IMR-90 (cell line): ENCODE measurements at regions not wholly inside any gene's neighbourhood (a gene's known extent, or its start where the extent isn't known, plus 50 kb on each side); places are given as distances from the start of the nearest gene placed in this dataset.
A peak's percentile ranks its signal among the peaks of the same experiment; 100 is the strongest.
"Not testable (repeated sequence)": the region's sequence is repeated elsewhere in the genome, so short reads cannot be mapped to it uniquely, and the experiment has no call there.

Experiments
- ATAC-seq: fragments of 200-7000 bp; cut with Tn5 transposase; 2 replicates; pipeline ENCODE4 v1.9.1; 2020; ENCODE audit warnings: low read depth, mild to moderate bottlenecking, moderate library complexity
- BruUV-seq: library from RNA; stranded (reverse); fragments of 400-500 nt; replicated peaks from 2 replicates; lab custom pipeline; 2021; lab: Mats Ljungman, UMichigan
- CTCF ChIA-PET: fragments of 300-600 bp; formaldehyde crosslinking; extraction: SDS; loops from one replicate; lab custom pipeline; 2021; ENCODE audit warnings: antibody characterized with exemption; lab: Yijun Ruan, JAX
- POLR2A ChIA-PET: fragments of 300-600 bp; sonication (Branson Sonifier 250); formaldehyde crosslinking; loops from one replicate; lab custom pipeline; 2022; ENCODE audit warnings: antibody characterized with exemption; ENCODE audit not compliant: unreplicated experiment; lab: Charles Lee
- DNase-seq: peaks from one replicate; pipeline ENCODE4 v3.0.0; 2013
- H2AFZ ChIP-seq: replicated peaks from 2 replicates; pipeline ENCODE3; 2013; ENCODE audit warnings: low read length, mild to moderate bottlenecking; ENCODE audit not compliant: poor library complexity
- H2AK5ac ChIP-seq: 2 replicates; pipeline ENCODE4 v1.6.1; 2013; ENCODE audit warnings: low read depth, low read length, inconsistent platforms
- H2AK9ac ChIP-seq: replicated peaks from 2 replicates; pipeline ENCODE3; 2013; ENCODE audit warnings: mild to moderate bottlenecking, low read depth, low read length, moderate library complexity; ENCODE audit not compliant: poor library complexity
- H2BK120ac ChIP-seq: 2 replicates; pipeline ENCODE4 v1.6.1; 2013; ENCODE audit warnings: low read depth, low read length, inconsistent platforms
- H2BK15ac ChIP-seq: 3 replicates; pipeline ENCODE4 v1.6.1; 2013; ENCODE audit warnings: low read depth, low read length, inconsistent platforms
- H2BK20ac ChIP-seq: 2 replicates; pipeline ENCODE4 v1.6.1; 2013; ENCODE audit warnings: low read depth, mild to moderate bottlenecking, inconsistent platforms, low read length, moderate library complexity
- H2BK5ac ChIP-seq: 2 replicates; pipeline ENCODE4 v1.6.1; 2013; ENCODE audit warnings: mild to moderate bottlenecking, low read depth, low read length, inconsistent platforms; ENCODE audit not compliant: poor library complexity, severe bottlenecking
- H3K14ac ChIP-seq: replicated peaks from 2 replicates; pipeline ENCODE4 v1.6.1; 2013; ENCODE audit warnings: low read depth, low read length, inconsistent platforms
- H3K18ac ChIP-seq: 2 replicates; pipeline ENCODE4 v1.6.1; 2013; ENCODE audit warnings: low read depth, low read length, control low read depth
- H3K23ac ChIP-seq: 2 replicates; pipeline ENCODE4 v1.6.1; 2013; ENCODE audit warnings: low read depth, low read length, inconsistent platforms
- H3K27ac ChIP-seq: 2 replicates; pipeline ENCODE4 v1.5.1; 2013; ENCODE audit warnings: mild to moderate bottlenecking, control low read depth, low read length; ENCODE audit not compliant: insufficient read depth
- H3K27me3 ChIP-seq: 2 replicates; pipeline ENCODE4 v1.6.1; 2013; ENCODE audit warnings: low read length; ENCODE audit not compliant: control insufficient read depth, insufficient read depth
- H3K36me3 ChIP-seq: 2 replicates; pipeline ENCODE4 v1.6.1; 2013; ENCODE audit warnings: low read length, mixed read lengths; ENCODE audit not compliant: control insufficient read depth, insufficient read depth
- H3K4ac ChIP-seq: 2 replicates; pipeline ENCODE4 v1.6.1; 2013; ENCODE audit warnings: low read depth, low read length, inconsistent platforms
- H3K4me1 ChIP-seq: 2 replicates; pipeline ENCODE4 v1.6.1; 2013; ENCODE audit warnings: low read length, mixed read lengths; ENCODE audit not compliant: control insufficient read depth, insufficient read depth
- H3K4me2 ChIP-seq: 2 replicates; pipeline ENCODE4 v1.6.1; 2013; ENCODE audit warnings: low read depth, mild to moderate bottlenecking, control low read depth, low read length, moderate library complexity
- H3K4me3 ChIP-seq: 2 replicates; pipeline ENCODE4 v1.5.1; 2013; ENCODE audit warnings: low read depth, mild to moderate bottlenecking, control low read depth, low read length, moderate library complexity; ENCODE audit not compliant: insufficient read depth
- H3K56ac ChIP-seq: 2 replicates; pipeline ENCODE4 v1.6.1; 2013; ENCODE audit warnings: low read length, inconsistent platforms; ENCODE audit not compliant: insufficient read depth; ENCODE audit errors: extremely low read depth
- H3K79me1 ChIP-seq, 2 experiments: 2 replicates each; pipeline ENCODE4 v1.6.1; 2013; ENCODE audit warnings: low read length in 2 of 2, inconsistent platforms in 1 of 2, low read depth in 1 of 2
- H3K9ac ChIP-seq: 2 replicates; pipeline ENCODE4 v1.6.1; 2013; ENCODE audit warnings: low read depth, low read length, control low read depth
- H3K9me1 ChIP-seq: 2 replicates; pipeline ENCODE4 v1.6.1; 2013; ENCODE audit warnings: low read length, inconsistent platforms; ENCODE audit not compliant: insufficient read depth
- H3K9me3 ChIP-seq: 2 replicates; pipeline ENCODE4 v1.6.1; 2013; ENCODE audit warnings: low read length; ENCODE audit not compliant: control insufficient read depth, insufficient read depth
- H4K20me1 ChIP-seq: 2 replicates; pipeline ENCODE4 v1.6.1; 2013; ENCODE audit warnings: low read length, inconsistent platforms; ENCODE audit not compliant: insufficient read depth
- H4K5ac ChIP-seq: 2 replicates; pipeline ENCODE4 v1.6.1; 2013; ENCODE audit warnings: mild to moderate bottlenecking, low read depth, low read length, control low read depth
- H4K8ac ChIP-seq, 2 experiments: 2 replicates each; pipeline ENCODE4 v1.6.1; 2013; ENCODE audit warnings: low read depth in 2 of 2, low read length in 2 of 2, control low read depth in 1 of 2, inconsistent platforms in 1 of 2
- H4K91ac ChIP-seq: 2 replicates; pipeline ENCODE4 v1.6.1; 2013; ENCODE audit warnings: low read depth, low read length, inconsistent platforms; ENCODE audit not compliant: insufficient read depth
- WGBS, 2 experiments: methylation state at CpG; one replicate each; pipeline versions ENCODE4 v1.1.5 to v1.1.7; 2013; ENCODE audit warnings: missing lambda C conversion rate in 2 of 2; ENCODE audit not compliant: insufficient read length in 1 of 2; ENCODE audit errors: extremely low coverage in 2 of 2; 5-methylcytosine and 5-hydroxymethylcytosine counted together
- dilution Hi-C: fragments of 300-500 bp; cut with HindIII; formaldehyde crosslinking; loops from one replicate; pipeline ENCODE4 v1.14.3; 2018; ENCODE audit warnings: low sequenced_read_pairs; ENCODE audit not compliant: unreplicated experiment
- in situ Hi-C: fragments of 300-500 bp; cut with MboI; formaldehyde crosslinking; loops from 3 replicates; pipeline ENCODE4 v1.14.3; 2019; ENCODE audit warnings: low sequenced_read_pairs, inconsistent platforms, mixed read lengths
- intact Hi-C: fragments of 100-400 bp; cut with micrococcal nuclease; formaldehyde crosslinking; loops from 2 replicates; pipeline ENCODE4 v1.10.0; 2022

DNA sequence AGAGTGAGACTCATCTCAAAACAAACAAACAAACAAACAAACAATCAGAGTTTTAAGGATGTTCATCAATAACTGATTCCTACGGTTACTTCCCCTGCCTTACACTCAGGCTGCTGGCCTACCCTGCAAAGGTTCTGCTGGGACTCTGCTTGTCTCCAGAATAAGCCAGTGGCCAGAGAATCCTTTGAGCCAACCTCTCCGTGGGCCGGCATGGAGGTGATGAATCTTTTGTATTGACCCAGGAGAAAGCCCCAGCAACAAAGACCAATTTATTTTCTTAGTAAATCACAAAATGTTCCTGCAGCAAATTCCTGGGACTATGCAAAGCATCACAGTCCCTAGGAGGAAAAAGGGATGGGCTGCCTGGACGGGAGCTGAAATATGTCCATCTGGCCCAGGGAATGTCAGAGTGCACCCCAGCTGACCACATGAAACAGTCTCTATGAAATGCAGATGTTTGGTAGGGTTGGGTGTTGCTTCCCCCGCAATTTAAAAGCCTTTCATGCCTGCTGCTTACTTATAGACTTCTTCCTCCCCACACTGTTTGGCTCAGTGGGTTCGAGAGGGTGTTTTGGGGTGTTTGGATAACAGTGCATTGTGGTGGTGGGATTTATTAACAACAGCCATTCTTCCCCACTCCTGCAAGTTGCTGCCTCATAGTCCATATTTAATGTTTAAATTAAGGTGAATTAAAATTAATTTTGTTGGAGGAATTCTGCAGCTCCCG, 185.9 kb upstream of the IRF2BP2 start:
- H2AK5ac ChIP-seq, CTCF ChIA-PET, H2BK15ac ChIP-seq: not testable (repeated sequence)

DNA sequence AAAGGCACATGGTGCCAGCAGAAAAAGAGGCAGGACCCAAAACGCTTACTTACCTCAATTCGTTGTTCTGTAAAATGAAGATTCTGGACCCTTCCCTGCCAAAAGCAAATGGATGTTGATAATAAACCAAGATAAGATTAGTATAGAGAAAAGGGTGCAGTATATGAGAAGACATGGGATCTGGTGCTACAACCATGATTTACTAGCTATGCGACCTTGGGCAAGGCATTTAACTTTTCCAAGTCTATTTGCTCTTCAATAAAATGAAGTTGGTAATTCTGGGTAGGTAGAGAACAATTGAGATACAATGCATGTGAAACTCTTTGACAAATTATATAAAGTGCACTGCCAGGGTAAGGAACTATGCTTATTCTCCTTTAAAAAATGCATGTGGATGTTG, 185.0 kb upstream of the IRF2BP2 start:
- H4K5ac ChIP-seq, H3K14ac ChIP-seq, H3K36me3 ChIP-seq, H3K79me1 ChIP-seq, dilution Hi-C loops, H2BK5ac ChIP-seq, H3K56ac ChIP-seq, ATAC-seq, intact Hi-C loops, H3K4me3 ChIP-seq, H3K18ac ChIP-seq, H2BK120ac ChIP-seq, H3K9me3 ChIP-seq, H3K23ac ChIP-seq, H3K9ac ChIP-seq, H4K8ac ChIP-seq, H3K4me1 ChIP-seq, H2AK5ac ChIP-seq, in situ Hi-C loops, H4K20me1 ChIP-seq, CTCF ChIA-PET, H2BK15ac ChIP-seq, DNase-seq, H3K4ac ChIP-seq, H2AFZ ChIP-seq, H2AK9ac ChIP-seq, H4K91ac ChIP-seq, H2BK20ac ChIP-seq, H3K9me1 ChIP-seq, H3K4me2 ChIP-seq, POLR2A ChIA-PET, BruUV-seq, H3K27ac ChIP-seq, H3K27me3 ChIP-seq: not testable (repeated sequence)
- WGBS, 2 experiments: no CpG with 5 or more reads among the region's 3 CpGs

More for the DNA sequence above, 185.9 kb upstream of the IRF2BP2 start:
- H4K8ac ChIP-seq, H2BK5ac ChIP-seq, H3K36me3 ChIP-seq, H3K27ac ChIP-seq, in situ Hi-C loops, H4K5ac ChIP-seq, POLR2A ChIA-PET, H3K4me3 ChIP-seq, H4K91ac ChIP-seq, H2AK9ac ChIP-seq, H2BK120ac ChIP-seq, dilution Hi-C loops, H3K4me2 ChIP-seq, H3K9ac ChIP-seq, H2BK20ac ChIP-seq, H3K4ac ChIP-seq, H3K79me1 ChIP-seq, H3K4me1 ChIP-seq, H3K27me3 ChIP-seq, H3K23ac ChIP-seq, H3K18ac ChIP-seq, H3K9me3 ChIP-seq, H4K20me1 ChIP-seq, intact Hi-C loops, BruUV-seq, H3K9me1 ChIP-seq, H3K14ac ChIP-seq, H3K56ac ChIP-seq, H2AFZ ChIP-seq: not testable (repeated sequence)
- no CpG with 5 or more reads among the region's 7 CpGs for WGBS, 2 experiments
- DNase-seq (peak; percentile 65), ATAC-seq (peak; percentile 51; the same call in 1 of the 2 replicates)
